IPS-15b (cell line): ENCODE measurements at regions not wholly inside any gene's neighbourhood (a gene's known extent, or its start where the extent isn't known, plus 50 kb on each side); places are given as distances from the start of the nearest gene placed in this dataset.

Source experiments
- H3K27me3 ChIP-seq: one replicate; pipeline ENCODE4 v1.6.1; 2013; ENCODE audit warnings: low read length; ENCODE audit not compliant: control insufficient read depth, insufficient read depth
- H3K36me3 ChIP-seq: one replicate; pipeline ENCODE4 v1.6.1; 2013; ENCODE audit warnings: low read length; ENCODE audit not compliant: control insufficient read depth, insufficient read depth
- H3K4me1 ChIP-seq: one replicate; pipeline ENCODE4 v1.6.1; 2013; ENCODE audit warnings: mild to moderate bottlenecking, low read length; ENCODE audit not compliant: control insufficient read depth, insufficient read depth
- H3K4me3 ChIP-seq: one replicate; pipeline ENCODE4 v1.5.1; 2013; ENCODE audit warnings: low read depth, low read length
- H3K9ac ChIP-seq: one replicate; pipeline ENCODE4 v1.6.1; 2013; ENCODE audit warnings: low read depth, mild to moderate bottlenecking, low read length
- H3K9me3 ChIP-seq: one replicate; pipeline ENCODE4 v1.6.1; 2013; ENCODE audit warnings: mild to moderate bottlenecking, low read length; ENCODE audit not compliant: control insufficient read depth, insufficient read depth

GRCh38 chr5:68380078-68380477 lies 164.5 kb downstream of the PIK3R1 start:
- no peak overlapping the region for H3K4me3 ChIP-seq
- H3K9ac ChIP-seq, result no peak overlapping the region
- H3K36me3 ChIP-seq, result no peaks in the 10 kb centered on the region
- H3K4me1 ChIP-seq, result no peaks in the 10 kb centered on the region
- H3K27me3 ChIP-seq, result no peaks in the 10 kb centered on the region
- H3K9me3 ChIP-seq, result no peaks in the 10 kb centered on the region

DNA sequence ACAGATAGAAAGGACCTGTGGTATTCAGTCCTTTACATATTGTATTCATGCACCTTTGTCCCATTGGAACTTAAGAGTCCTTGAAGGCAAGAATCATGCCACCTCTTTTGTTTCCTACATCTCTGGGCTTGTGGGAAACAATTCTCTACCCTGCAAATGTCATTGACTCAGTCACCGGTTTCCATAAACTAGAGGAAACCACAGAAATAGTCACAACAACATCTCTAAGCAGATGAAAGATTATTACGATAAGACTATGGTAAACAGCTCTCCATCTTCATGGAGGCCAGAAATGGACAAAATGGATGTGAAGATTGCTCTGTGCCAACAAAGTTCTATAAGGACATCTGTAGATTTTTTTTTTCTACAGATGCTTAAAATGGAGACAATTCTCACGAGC lies 165.5 kb downstream of the PIK3R1 start:
- Histone ChIP-seq H3K4me1 (no peaks in the 10 kb centered on the region), H3K9me3 (no peaks in the 10 kb centered on the region), H3K36me3 (no peaks in the 10 kb centered on the region), H3K9ac (no peak overlapping the region), H3K27me3 (no peaks in the 10 kb centered on the region), H3K4me3 (no peak overlapping the region)

DNA sequence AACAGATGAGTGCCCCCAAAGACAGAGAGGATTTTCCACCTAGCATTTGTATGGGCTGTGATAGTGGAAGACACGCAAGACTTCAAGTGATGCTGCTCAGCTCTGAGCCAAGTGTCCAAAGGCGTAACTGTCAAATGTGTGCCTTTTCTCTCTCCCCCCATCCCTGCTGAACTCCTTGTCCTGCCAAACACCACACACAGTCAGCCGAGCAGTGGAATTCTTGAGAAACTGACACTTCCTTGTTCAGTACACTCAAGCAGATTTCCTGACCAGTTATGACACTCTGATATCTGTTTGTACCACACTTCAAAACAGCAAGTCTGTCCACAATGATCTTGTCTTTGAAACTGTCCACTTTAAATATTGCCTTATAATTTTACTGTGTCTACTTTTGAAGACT lies 166.4 kb downstream of the PIK3R1 start:
- no peak overlapping the region for H3K9ac ChIP-seq
- no peaks in the 10 kb centered on the region for H3K4me1 ChIP-seq
- no peaks in the 10 kb centered on the region for H3K27me3 ChIP-seq

GRCh38 chr5:68382640-68383039 lies 167.1 kb downstream of the PIK3R1 start:
- Histone ChIP-seq H3K4me3 (no peak overlapping the region), H3K9me3 (no peaks in the 10 kb centered on the region), H3K36me3 (no peaks in the 10 kb centered on the region), H3K4me1 (no peaks in the 10 kb centered on the region), H3K9ac (no peak overlapping the region), H3K27me3 (no peaks in the 10 kb centered on the region)

More for the DNA sequence above, 166.4 kb downstream of the PIK3R1 start:
- Histone ChIP-seq H3K36me3 (no peaks in the 10 kb centered on the region), H3K9me3 (no peaks in the 10 kb centered on the region), H3K4me3 (no peak overlapping the region)

GRCh38 chr5:68383888-68384310 lies 168.3 kb downstream of the PIK3R1 start:
- Histone ChIP-seq H3K36me3 (no peaks in the 10 kb centered on the region), H3K9me3 (no peaks in the 10 kb centered on the region), H3K4me1 (no peaks in the 10 kb centered on the region), H3K27me3 (no peaks in the 10 kb centered on the region), H3K9ac (no peak overlapping the region), H3K4me3 (no peak overlapping the region)

DNA sequence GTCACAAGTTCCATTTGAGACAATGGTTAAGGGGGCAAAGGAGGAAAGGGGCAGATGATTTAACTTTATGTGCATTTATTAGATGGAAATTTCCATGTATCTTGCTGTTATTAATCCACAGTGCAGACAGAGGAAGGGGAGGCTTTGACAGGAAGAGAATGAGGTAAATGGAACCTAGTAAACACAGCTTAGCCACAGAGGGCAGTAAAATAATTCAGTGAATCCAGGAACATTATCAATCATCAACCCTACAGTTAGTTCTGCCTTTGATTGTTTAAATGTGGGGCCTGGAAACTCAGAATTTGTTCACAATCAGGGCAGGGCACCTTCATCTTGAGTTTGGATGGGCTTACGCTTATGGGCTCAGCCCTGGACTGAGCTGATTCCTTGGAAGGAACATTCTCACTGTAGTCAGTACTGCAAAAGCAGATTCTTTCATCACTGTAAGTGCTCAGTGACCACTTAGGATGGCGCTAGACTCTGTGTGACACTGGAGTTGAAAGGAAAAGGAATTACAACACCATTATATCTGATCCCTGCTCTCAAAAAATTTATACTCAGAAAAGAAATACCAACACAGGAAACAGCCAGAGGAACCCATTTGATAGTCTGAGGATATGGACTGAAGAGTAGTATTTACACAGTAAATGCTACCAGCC lies 169.5 kb downstream of the PIK3R1 start:
- H3K9me3 ChIP-seq, result no peaks in the 10 kb centered on the region
- no peaks in the 10 kb centered on the region for H3K36me3 ChIP-seq
- no peak overlapping the region for H3K4me3 ChIP-seq
- no peaks in the 10 kb centered on the region for H3K27me3 ChIP-seq
- H3K4me1 ChIP-seq, result no peaks in the 10 kb centered on the region
- H3K9ac ChIP-seq, result no peak overlapping the region

DNA sequence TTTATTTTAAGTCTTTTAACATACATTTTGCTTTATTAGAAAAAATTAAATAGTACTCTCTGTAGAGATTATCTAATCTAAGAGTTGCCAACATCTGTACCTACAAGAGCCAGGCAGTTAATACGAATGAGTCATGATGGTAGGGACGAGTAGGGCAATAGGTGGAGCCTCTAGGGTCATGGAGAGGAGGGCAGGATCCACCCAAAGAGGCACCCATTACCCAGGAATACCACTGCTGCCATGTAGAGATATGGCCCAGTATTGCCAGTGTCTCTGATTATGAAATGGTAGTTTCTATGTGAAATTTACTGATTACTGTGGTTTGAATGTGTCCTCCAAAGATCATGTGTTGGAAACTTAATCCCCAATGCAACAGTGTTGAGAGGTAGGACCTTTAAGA lies 170.4 kb downstream of the PIK3R1 start:
- no peaks in the 10 kb centered on the region for H3K27me3 ChIP-seq
- no peaks in the 10 kb centered on the region for H3K9me3 ChIP-seq
- H3K4me3 ChIP-seq, result no peak overlapping the region
- H3K9ac ChIP-seq, result no peak overlapping the region
- H3K36me3 ChIP-seq, result no peaks in the 10 kb centered on the region
- no peaks in the 10 kb centered on the region for H3K4me1 ChIP-seq

- H3K27me3 ChIP-seq, result no peaks in the 10 kb centered on the region
- no peak overlapping the region for H3K4me3 ChIP-seq
- H3K4me1 ChIP-seq, result no peaks in the 10 kb centered on the region
- H3K9me3 ChIP-seq, result no peaks in the 10 kb centered on the region
- no peak overlapping the region for H3K9ac ChIP-seq
- no peaks in the 10 kb centered on the region for H3K36me3 ChIP-seq
Measured at GRCh38 chr5:68387074-68387796, 171.7 kb downstream of the PIK3R1 start.

DNA sequence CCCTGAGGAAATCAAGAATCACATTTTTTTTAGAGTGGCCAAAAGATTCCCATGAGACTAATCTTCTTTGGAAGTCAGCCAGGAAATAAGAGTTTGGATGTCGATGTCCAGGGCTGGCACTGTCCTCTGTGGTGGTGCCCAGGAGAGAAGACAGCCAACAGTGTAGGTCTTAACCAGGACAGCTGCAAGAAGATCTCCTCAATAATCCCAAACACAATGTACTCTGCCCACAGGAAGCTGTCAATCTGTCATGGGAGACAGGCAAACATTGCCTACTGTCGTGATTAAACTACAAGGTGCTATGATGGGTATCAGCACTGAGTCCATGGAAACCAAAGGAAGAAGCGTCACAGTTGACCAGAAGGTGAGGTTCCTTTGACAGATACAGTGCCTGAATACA lies 174.1 kb downstream of the PIK3R1 start:
- no peaks in the 10 kb centered on the region for H3K4me1 ChIP-seq
- no peaks in the 10 kb centered on the region for H3K9me3 ChIP-seq
- H3K9ac ChIP-seq, result no peak overlapping the region
- no peaks in the 10 kb centered on the region for H3K27me3 ChIP-seq
- no peaks in the 10 kb centered on the region for H3K36me3 ChIP-seq
- no peak overlapping the region for H3K4me3 ChIP-seq

GRCh38 chr5:68392617-68393016 lies 177.1 kb downstream of the PIK3R1 start:
- H3K27me3 ChIP-seq, result no peaks in the 10 kb centered on the region
- no peaks in the 10 kb centered on the region for H3K4me1 ChIP-seq
- H3K4me3 ChIP-seq, result no peak overlapping the region
- H3K9me3 ChIP-seq, result no peaks in the 10 kb centered on the region
- H3K9ac ChIP-seq, result no peak overlapping the region
- no peaks in the 10 kb centered on the region for H3K36me3 ChIP-seq

GRCh38 chr5:68395302-68395701 lies 179.7 kb downstream of the PIK3R1 start:
- no peaks in the 10 kb centered on the region for H3K4me1 ChIP-seq
- H3K36me3 ChIP-seq, result no peaks in the 10 kb centered on the region
- H3K4me3 ChIP-seq, result no peak overlapping the region
- H3K9ac ChIP-seq, result no peak overlapping the region
- no peaks in the 10 kb centered on the region for H3K9me3 ChIP-seq
- no peaks in the 10 kb centered on the region for H3K27me3 ChIP-seq

DNA sequence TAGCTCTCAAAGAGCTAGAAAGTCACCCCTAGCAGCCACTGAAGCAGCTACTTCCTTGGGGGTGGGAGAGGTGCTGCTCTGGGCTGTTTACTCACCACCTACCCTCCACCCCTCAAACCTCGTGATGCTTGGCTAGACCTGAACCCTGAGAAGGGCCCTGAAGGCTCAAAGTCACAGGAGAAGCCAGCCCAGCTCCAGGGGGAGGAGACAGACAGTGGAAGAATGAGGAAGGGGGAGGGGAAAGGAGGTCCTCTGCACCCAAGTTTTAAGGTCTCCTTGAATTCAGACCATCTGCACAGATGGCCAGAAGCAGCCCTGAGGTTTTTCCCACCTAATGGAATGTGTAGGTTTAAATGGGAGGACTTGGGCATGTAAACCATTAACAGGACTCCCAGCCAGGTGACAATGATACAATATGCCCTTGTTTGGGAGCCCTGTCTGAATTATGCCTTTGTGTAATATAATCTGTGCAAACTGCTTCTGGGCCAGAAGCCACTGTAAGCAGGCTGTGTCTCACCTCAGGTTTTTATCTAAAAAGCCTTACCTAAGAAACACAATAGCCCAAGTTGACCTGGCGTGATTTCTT lies 180.5 kb downstream of the PIK3R1 start:
- no peaks in the 10 kb centered on the region for H3K27me3 ChIP-seq

More for the DNA sequence above, 180.5 kb downstream of the PIK3R1 start:
- H3K4me3 ChIP-seq, result no peak overlapping the region
- H3K36me3 ChIP-seq, result no peaks in the 10 kb centered on the region
- H3K9me3 ChIP-seq, result no peaks in the 10 kb centered on the region
- no peaks in the 10 kb centered on the region for H3K4me1 ChIP-seq
- no peak overlapping the region for H3K9ac ChIP-seq
